ENCODE measurements at regions not wholly inside any gene's neighbourhood (a gene's known extent, or its start where the extent isn't known, plus 50 kb on each side); places are given as distances from the start of the nearest gene placed in this dataset.

DNA sequence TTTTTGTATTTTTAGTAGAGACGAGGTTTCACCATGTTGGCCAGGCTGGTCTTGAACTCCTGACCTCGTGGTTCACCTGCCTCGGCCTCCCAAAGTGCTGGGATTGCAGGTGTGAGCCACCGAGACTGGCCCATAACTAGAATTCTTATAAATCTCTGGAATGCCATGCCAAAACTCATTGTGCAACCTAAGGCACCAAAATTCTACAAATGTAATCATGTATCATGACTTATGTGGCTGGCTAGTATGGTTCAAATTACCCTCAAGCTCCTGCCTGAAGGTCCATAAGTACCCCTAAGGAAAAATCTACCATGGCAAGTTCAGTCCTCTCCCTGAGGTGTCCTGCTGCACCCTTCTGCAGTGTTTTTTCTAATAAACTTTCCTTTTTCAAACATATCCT, 63.8 kb upstream of the CSF1 start:
- Histone ChIP-seq H3K4me1 (ENCODE audit: control insufficient read depth, insufficient read depth, low read length) (0 out of 2 replicates have a peak, but pooled peaks cover 1% of the 10 kb centered on the region), H3K14ac (replicated peaks; ENCODE audit: low read depth, low read length) (no peak overlapping the region), H2BK20ac (ENCODE audit: low read depth, low read length) (no peak overlapping the region), H3K4ac (ENCODE audit: low read depth, low read length) (no peak overlapping the region), H4K5ac (ENCODE audit: low read depth, low read length) (no peak overlapping the region), H3K27me3 (ENCODE audit: control insufficient read depth, insufficient read depth, low read length) (no peaks in the 10 kb centered on the region; the same call in 1 of the 2 replicates), H2AK5ac (ENCODE audit: low read depth, low read length) (no peak overlapping the region), H3K23ac (ENCODE audit: low read depth, low read length) (no peak overlapping the region), H2AFZ (replicated peaks; ENCODE audit: low read length, poor library complexity) (no peak overlapping the region), H2BK15ac (ENCODE audit: low read depth, low read length) (no peak overlapping the region), H4K20me1 (ENCODE audit: insufficient read depth, low read length) (no peaks in the 10 kb centered on the region), H3K18ac (ENCODE audit: low read depth, low read length) (no peak overlapping the region), H3K9ac (ENCODE audit: low read depth, low read length) (no peak overlapping the region), H4K91ac (ENCODE audit: insufficient read depth, low read depth, low read length) (no peak overlapping the region), H3K27ac (ENCODE audit: insufficient read depth, low read length) (no peak overlapping the region), H3K4me2 (ENCODE audit: low read depth, low read length) (no peak overlapping the region), H3K79me1 (ENCODE audit: low read depth in 1 of 2, low read length in 2 of 2) (no peaks in the 10 kb centered on the region), H2BK120ac (ENCODE audit: low read depth, low read length) (no peak overlapping the region), H2AK9ac (replicated peaks; ENCODE audit: low read depth, low read length, poor library complexity) (no peak overlapping the region), H3K56ac (ENCODE audit: extremely low read depth, insufficient read depth, low read length) (no peak overlapping the region), H3K9me1 (ENCODE audit: insufficient read depth, low read length) (no peaks in the 10 kb centered on the region), H3K9me3 (ENCODE audit: control insufficient read depth, insufficient read depth, low read length) (no peaks in the 10 kb centered on the region), H3K4me3 (ENCODE audit: insufficient read depth, low read depth, low read length) (no peak overlapping the region), H4K8ac (ENCODE audit: low read depth in 2 of 2, low read length in 2 of 2) (no peak overlapping the region), H3K36me3 (ENCODE audit: control insufficient read depth, insufficient read depth, low read length) (no peaks in the 10 kb centered on the region), H2BK5ac (ENCODE audit: low read depth, low read length, poor library complexity, severe bottlenecking) (no peak overlapping the region)
- intact Hi-C loops (cut with micrococcal nuclease) = no loop called here
- ATAC-seq (ENCODE audit: low read depth) = no peak
- CTCF ChIA-PET = no interaction called here
- BruUV-seq (replicated peaks) = no TSS peak
- in situ Hi-C loops (cut with MboI; ENCODE audit: low sequenced_read_pairs) = no loop called here
- WGBS, 2 experiments (ENCODE audit: extremely low coverage in 2 of 2, insufficient read length in 1 of 2) = 60% methylated on average over 2 of the region's 4 CpGs; no CpG with 5 or more reads in 1 of the 2 experiments
- TF ChIP-seq POLR2A (IDR thresholded peaks at IDR 0.05; ENCODE audit: low read depth, low read length) = no peak
- no peak for TF ChIP-seq NFE2L2 (IDR thresholded peaks at IDR 0.05; ENCODE audit: low read depth, low read length)
- TF ChIP-seq MXI1 (IDR thresholded peaks at IDR 0.05; ENCODE audit: borderline replicate concordance, low read depth, low read length) = no peak
- TF ChIP-seq MAFK (IDR thresholded peaks at IDR 0.05; ENCODE audit: low read depth, low read length) = no peak
- no peak for TF ChIP-seq CEBPB (IDR thresholded peaks at IDR 0.05; ENCODE audit: low read depth, low read length)
- TF ChIP-seq SMC3 (IDR thresholded peaks at IDR 0.05; ENCODE audit: low read depth, low read length) = no peak
- no peak for TF ChIP-seq USF2 (IDR thresholded peaks at IDR 0.05; ENCODE audit: low read depth, low read length)
- TF ChIP-seq, protein P1, sequence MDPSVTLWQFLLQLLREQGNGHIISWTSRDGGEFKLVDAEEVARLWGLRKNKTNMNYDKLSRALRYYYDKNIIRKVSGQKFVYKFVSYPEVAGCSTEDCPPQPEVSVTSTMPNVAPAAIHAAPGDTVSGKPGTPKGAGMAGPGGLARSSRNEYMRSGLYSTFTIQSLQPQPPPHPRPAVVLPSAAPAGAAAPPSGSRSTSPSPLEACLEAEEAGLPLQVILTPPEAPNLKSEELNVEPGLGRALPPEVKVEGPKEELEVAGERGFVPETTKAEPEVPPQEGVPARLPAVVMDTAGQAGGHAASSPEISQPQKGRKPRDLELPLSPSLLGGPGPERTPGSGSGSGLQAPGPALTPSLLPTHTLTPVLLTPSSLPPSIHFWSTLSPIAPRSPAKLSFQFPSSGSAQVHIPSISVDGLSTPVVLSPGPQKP (IDR thresholded peaks at IDR 0.05; ENCODE audit: borderline replicate concordance, low read depth, low read length) = no peak
- no peak for TF ChIP-seq MAZ (IDR thresholded peaks at IDR 0.05; ENCODE audit: borderline replicate concordance, low read depth, low read length)
- no peak for TF ChIP-seq RAD21 (IDR thresholded peaks at IDR 0.05; ENCODE audit: low read length)
- TF ChIP-seq RFX5 (IDR thresholded peaks at IDR 0.05; ENCODE audit: low read depth, low read length) = no peak
- TF ChIP-seq, protein P2, sequence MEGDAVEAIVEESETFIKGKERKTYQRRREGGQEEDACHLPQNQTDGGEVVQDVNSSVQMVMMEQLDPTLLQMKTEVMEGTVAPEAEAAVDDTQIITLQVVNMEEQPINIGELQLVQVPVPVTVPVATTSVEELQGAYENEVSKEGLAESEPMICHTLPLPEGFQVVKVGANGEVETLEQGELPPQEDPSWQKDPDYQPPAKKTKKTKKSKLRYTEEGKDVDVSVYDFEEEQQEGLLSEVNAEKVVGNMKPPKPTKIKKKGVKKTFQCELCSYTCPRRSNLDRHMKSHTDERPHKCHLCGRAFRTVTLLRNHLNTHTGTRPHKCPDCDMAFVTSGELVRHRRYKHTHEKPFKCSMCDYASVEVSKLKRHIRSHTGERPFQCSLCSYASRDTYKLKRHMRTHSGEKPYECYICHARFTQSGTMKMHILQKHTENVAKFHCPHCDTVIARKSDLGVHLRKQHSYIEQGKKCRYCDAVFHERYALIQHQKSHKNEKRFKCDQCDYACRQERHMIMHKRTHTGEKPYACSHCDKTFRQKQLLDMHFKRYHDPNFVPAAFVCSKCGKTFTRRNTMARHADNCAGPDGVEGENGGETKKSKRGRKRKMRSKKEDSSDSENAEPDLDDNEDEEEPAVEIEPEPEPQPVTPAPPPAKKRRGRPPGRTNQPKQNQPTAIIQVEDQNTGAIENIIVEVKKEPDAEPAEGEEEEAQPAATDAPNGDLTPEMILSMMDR (conservative IDR thresholded peaks at IDR 0.05; ENCODE audit: low read depth, low read length) = no peak
- TF ChIP-seq RCOR1 (IDR thresholded peaks at IDR 0.05; ENCODE audit: insufficient replicate concordance, low read length) = no peak
- TF ChIP-seq CHD1 (IDR thresholded peaks at IDR 0.05; ENCODE audit: low read depth, low read length) = no peak
- TF ChIP-seq BHLHE40 (IDR thresholded peaks at IDR 0.05; ENCODE audit: low read depth, low read length) = no peak
- TF ChIP-seq FOS (IDR thresholded peaks at IDR 0.05; ENCODE audit: low read depth, low read length) = no peak
- no peak for DNase-seq
- dilution Hi-C loops (cut with HindIII; ENCODE audit: low sequenced_read_pairs, unreplicated experiment) = no loop called here
- POLR2A ChIA-PET (ENCODE audit: unreplicated experiment) = no interaction called here
